Cerebellar cortex (tissue), 1 donor: ENCODE measurements at regions not wholly inside any gene's neighbourhood (a gene's known extent, or its start where the extent isn't known, plus 50 kb on each side); places are given as distances from the start of the nearest gene placed in this dataset.
A peak's percentile ranks its signal among the peaks of the same experiment; 100 is the strongest.

ENCODE experiments used
- DNase-seq: peaks from one replicate; pipeline ENCODE4 v3.0.0-alpha.2; 2015; ENCODE audit warnings: low spot score

DNA sequence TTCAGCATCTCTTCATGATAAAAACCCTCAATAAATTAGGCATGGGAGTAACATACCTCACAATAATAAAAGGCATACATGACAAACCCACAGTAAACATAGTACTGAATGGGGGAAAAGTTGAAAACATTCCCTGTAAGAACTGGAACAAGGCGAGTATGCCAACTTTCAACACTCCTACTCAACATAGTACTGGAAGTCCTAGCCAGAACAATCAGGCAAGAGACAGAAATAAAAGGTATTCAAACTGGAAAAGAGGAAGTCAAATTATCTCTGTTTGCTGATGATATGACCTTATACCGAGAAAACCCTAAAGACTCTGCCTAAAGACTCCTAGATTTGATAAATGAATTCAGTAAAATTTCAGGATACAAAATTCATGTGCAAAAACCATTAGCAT, 167.6 kb downstream of the TMEM38B start:
- no peak for DNase-seq

- DNase-seq, result no peak
Measured at GRCh38 chr9:105864248-105864898, 170.0 kb downstream of the TMEM38B start.

- DNase-seq, result no peak
Measured at GRCh38 chr9:105865285-105865684, 170.9 kb downstream of the TMEM38B start.

DNA sequence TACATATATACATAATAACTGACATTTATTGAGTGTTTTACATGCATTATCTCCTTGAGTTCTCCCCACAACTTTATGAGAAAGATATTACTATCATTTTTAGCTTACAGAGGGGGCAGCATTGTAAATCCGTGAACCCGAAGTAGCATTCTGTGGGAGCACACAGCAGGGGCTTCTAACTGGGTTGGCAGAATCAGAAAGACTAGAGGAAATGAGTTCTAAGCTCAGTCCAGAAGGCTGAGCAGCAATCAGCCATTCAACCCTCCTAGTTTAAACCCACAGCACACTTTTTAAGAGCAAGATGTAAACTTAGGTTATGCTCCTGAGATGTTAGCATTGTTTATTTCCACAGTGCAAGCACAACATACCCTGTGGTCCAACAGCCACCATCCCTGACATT, 177.2 kb downstream of the TMEM38B start:
- no peak for DNase-seq

GRCh38 chr9:105873801-105874200, 179.5 kb downstream of the TMEM38B start:
- DNase-seq, result no peak

DNA sequence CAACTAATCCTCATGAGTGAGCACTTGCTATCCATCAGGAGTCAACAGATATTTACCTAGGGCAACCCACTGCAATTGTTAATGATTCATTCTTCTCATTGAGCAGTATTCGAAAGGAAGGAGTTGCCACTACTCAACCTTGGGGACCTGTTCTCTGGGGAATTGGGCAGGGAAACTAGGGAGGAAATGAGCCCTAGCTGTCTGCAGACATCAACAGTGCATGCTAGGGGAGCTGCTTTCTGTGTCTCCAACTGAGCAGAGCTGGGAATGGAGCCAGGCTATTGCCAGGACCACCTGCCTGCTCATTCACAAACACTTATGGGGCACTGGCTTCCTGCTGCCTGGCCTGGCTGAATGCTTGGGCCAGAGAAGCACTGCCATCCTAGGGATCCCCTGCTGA, 183.4 kb downstream of the TMEM38B start:
- peak; percentile 53 for DNase-seq

DNA sequence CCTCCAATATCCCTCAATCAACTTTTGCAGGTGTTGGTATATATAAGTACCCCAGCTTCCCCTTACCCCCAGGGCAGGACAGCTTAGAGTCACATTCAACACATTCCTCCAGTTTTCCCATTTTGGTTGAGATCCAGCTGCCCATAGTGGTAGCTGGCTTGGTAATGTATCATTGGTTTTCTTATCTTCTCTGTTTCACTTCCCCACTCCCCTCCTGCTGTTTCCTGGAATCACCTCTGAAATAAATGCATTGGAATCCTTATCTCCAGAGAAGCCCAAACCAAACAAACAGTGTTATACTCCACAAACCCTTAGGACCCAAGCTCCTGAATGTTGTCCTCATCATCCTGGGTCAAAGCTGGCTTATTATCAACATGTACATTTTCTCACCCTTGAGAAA, 184.8 kb downstream of the TMEM38B start:
- no peak for DNase-seq

GRCh38 chr9:105880517-105880916, 186.2 kb downstream of the TMEM38B start:
- DNase-seq, result no peak

- peak; percentile 5 for DNase-seq
Measured at GRCh38 chr9:105881021-105881420, 186.7 kb downstream of the TMEM38B start.

DNA sequence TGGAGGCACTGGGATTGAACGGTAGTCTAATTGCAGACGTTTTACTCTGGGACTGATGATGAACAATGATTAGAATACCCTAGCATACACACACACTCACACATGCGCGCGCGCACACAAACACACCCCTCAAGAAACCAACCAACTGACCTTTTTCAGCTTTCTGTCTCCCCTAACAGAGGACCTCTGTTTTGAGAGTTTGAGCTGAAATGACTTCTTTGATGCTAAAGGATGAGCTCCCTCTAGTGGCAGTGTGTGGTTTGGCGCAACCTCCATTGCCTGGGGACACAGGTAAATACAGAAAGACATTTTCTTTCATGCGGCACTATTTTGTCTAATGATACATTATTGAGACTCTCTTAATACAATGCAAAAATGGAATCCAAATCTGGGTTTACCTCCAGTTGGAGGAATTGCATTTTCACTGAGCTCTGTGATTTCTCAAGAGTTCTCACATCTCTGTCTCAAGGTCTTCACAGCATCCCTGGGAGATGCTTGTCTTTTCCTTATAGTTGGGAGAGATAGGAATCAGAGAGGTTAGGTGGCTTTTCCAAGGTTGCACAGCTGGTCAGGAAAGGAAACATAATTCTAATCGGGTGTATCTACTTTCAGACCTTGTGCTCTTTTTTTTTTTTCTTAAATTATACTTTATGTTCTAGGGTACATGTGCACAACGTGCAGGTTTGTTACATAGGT, 187.5 kb downstream of the TMEM38B start:
- peak; percentile 73 for DNase-seq

GRCh38 chr9:105883847-105884246, 189.5 kb downstream of the TMEM38B start:
- DNase-seq, result no peak

- no peak for DNase-seq
Measured at GRCh38 chr9:105884416-105884815, 190.1 kb downstream of the TMEM38B start.

DNA sequence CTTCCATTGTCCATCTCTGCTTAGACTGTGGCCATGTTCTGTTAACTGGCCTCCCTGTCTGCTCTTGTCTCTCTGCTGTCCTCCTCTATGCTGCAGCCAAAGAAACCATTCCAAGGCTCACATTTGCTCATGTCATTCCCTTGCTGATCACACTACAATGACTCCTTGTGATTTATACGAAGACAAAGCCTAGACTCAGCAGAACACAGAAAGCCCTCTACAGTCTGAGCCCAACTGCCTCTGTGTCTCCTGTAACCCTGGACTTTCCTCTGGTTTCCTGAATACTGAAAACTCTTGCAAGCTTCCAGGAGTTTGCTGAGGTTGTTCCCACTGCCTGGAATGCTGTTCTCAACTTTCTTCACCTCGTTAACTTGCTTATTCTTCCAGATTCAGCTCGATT, 191.8 kb downstream of the TMEM38B start:
- no peak for DNase-seq

DNA sequence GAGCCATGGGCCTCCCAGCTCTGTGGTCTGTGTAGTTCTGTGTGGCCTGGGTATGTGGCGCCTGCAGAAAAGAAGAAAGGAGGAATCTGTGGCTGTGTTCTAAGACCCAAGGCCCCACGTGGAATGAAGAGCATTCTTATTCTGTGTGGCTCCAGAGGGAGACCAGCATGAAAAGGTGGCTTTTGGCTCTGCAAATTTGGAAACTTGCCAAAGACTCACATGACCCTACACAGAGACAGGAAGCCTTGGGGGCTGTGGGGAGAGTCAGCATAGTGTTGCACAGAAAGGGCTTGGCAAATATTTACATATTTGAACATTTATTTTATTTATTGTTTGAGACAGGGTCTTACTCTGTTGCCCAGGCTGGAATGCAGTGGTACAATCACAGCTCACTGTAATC, 193.3 kb downstream of the TMEM38B start:
- no peak for DNase-seq

- DNase-seq, result no peak
Measured at GRCh38 chr9:105890046-105890822, 195.9 kb downstream of the TMEM38B start.

DNA sequence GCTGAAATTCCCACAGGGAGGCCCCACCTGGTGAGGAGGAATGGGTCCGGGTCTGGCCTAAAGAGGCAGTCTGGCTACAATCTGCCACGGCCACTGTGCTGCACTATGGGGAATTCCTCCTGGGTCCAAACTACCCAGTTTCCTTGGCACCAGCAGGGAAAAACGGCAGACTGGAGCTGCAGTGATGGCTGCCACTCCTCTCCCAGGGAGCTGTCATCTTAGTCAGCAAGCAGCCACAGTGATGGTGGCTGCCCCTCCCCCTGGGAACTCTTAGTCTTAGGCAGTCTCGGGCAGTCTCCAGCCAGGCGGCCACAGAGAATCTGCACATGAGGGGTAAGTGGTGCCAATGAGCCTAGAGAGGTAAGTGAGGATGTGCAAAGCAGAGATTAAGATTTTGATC, 205.8 kb downstream of the TMEM38B start:
- no peak for DNase-seq

DNA sequence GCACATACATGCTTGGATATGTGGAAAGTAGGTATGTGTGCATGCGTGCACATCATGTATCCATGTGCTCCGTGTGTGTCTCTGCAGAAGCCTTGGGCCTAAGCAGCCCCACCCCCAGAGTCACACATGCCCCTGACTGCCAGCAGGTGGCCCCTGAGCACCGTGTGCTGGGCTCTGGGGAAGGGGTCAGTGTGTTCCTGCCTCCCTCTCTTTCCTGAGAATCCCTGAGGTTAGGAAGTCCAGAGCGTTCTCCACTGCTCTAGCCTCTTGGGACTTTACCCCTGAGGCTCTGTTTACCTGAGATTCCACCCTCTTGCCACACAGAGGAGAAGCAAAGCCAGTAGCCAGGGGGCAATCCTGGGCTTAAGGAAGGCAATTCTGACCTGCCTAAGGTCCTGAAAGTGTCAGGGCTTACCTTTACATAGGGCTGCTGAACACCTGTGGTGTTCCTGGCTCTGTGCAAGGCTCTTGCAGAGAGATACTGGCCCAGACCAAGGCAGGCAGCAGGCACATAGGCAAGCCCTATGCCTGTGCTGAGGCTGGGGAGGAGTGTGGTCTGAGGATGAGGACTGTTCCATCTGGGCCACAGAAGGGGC, 207.3 kb downstream of the TMEM38B start:
- DNase-seq, result peak; percentile 22

DNA sequence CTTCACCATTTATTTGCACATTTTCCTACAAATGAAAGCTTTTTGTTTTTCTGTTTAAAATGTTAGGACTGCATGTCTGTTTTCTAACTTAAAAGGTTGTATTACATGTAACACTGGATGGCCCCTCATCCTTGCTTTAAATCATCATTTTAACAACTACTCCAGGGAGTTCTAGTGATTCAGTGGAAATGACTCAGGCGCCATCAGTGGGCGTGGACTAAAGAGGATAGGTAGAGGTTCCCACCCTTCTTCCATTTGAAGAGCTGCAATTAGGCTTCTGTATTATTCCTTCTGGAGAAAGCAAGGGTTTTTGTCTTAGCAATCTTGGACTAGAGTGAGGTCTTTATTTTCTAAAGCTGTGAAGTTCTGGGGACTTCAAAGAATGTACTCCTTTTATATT, 213.7 kb downstream of the TMEM38B start:
- DNase-seq, result no peak

GRCh38 chr9:105911104-105911911, 217.0 kb downstream of the TMEM38B start:
- DNase-seq, result peak; percentile 16

DNA sequence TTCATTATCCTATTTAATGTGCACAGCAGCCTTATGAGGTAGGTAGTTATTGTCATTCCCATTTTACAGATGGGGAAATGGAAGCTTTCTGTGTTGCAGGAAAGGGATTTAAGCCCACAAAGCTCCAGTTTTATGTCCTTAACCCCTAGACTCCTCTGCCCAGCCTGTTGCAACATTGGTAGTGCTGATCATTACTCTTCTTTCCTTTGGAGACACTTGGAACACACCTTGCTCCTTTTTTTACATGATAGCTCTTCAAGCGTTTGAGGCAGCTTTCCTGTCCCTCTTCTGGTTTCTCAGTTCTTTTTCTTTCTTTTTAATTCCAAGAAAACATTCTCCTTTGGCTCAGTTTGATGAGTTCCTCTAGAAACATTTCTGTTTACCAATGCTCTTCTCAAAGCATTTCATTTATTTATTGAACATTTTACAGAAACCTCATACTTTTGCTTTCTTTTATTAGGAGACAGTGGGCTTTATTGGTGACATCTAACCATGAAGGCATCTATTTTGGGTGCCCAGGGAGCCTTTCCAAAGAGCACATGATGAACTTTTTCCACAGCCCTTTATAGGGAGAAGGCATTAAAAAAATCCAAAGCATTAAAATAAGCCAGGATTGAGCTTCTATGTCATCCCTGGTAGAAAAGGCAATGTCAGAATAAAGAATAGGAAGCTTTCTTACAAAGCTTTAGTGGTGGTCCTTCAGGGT, 218.0 kb downstream of the TMEM38B start:
- DNase-seq, result no peak

- DNase-seq, result no peak
Measured at GRCh38 chr9:105912863-105913516, 218.6 kb downstream of the TMEM38B start.
